ENCODE measurements at regions not wholly inside any gene's neighbourhood (a gene's known extent, or its start where the extent isn't known, plus 50 kb on each side); places are given as distances from the start of the nearest gene placed in this dataset.

DNA sequence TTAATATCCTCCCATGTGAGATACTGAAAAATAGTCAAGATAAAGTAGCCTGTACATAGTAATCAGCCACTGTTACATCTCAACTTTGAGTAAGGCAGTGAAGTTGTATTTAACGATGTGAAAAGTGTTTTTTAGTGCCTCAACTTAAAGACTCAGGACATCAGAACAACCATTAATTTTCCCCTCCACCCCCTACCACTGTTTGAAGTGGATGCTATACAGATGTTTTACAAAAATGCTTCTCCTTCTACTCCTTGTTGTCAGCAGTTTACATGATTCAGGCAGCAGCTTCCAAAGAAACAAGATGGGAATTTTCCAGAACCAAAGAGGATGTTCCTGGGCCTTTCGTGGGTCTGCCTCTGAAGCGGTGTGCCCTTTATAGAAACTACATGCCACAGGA lies 143.6 kb downstream of the RPAP3 start:
- intact Hi-C loops (cut with DNase I): no loop called here
- ATAC-seq (no peak), DNase-seq (no peak)
- Histone ChIP-seq H3K36me3 (no peaks in the 10 kb centered on the region), H3K4me3 (no peak overlapping the region), H3K4me1 (no peaks in the 10 kb centered on the region), H3K27me3 (no peaks in the 10 kb centered on the region), H3K9me3 (no peaks in the 10 kb centered on the region), H3K27ac (no peak overlapping the region)
- TF ChIP-seq, protein P1, sequence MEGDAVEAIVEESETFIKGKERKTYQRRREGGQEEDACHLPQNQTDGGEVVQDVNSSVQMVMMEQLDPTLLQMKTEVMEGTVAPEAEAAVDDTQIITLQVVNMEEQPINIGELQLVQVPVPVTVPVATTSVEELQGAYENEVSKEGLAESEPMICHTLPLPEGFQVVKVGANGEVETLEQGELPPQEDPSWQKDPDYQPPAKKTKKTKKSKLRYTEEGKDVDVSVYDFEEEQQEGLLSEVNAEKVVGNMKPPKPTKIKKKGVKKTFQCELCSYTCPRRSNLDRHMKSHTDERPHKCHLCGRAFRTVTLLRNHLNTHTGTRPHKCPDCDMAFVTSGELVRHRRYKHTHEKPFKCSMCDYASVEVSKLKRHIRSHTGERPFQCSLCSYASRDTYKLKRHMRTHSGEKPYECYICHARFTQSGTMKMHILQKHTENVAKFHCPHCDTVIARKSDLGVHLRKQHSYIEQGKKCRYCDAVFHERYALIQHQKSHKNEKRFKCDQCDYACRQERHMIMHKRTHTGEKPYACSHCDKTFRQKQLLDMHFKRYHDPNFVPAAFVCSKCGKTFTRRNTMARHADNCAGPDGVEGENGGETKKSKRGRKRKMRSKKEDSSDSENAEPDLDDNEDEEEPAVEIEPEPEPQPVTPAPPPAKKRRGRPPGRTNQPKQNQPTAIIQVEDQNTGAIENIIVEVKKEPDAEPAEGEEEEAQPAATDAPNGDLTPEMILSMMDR (IDR thresholded peaks at IDR 0.05): no peak
- no peak for TF ChIP-seq POLR2A (IDR thresholded peaks at IDR 0.05)
- WGBS (ENCODE audit: insufficient coverage, low coverage, low lambda C conversion rate, missing lambda C conversion rate): 80% methylated on average over 3 of the region's 3 CpGs

- intact Hi-C loops (cut with DNase I): no loop called here
- ATAC-seq (no peak), DNase-seq (no peak)
- 50% methylated on average over 1 of the region's 2 CpGs for WGBS (ENCODE audit: insufficient coverage, low coverage, low lambda C conversion rate, missing lambda C conversion rate)
- TF ChIP-seq POLR2A (IDR thresholded peaks at IDR 0.05): no peak
- TF ChIP-seq, protein P1 (IDR thresholded peaks at IDR 0.05): no peak
- Histone ChIP-seq H3K4me1 (no peaks in the 10 kb centered on the region), H3K9me3 (no peaks in the 10 kb centered on the region), H3K27ac (no peak overlapping the region), H3K27me3 (no peaks in the 10 kb centered on the region), H3K4me3 (no peak overlapping the region), H3K36me3 (no peaks in the 10 kb centered on the region)
Observed at GRCh38 chr12:47561746-47562145, 144.1 kb downstream of the RPAP3 start.

DNA sequence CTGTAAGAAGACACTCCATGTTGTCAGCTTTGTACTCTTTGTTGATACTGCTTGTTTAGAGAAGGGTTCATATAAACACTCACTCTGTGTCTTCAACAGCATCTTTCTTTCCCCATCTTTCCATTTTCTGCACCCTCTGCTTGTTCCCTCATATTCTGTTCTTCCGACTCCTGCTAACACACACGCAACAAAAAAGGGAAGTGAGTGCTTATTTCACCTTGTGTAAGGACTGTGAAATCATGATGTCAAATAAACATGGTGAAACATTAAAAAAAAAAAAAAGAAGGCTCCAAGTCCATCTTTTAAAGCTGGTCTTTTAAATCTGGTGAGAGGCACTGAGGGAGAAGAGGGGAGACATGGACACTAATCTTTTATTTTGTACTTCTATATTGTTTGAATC lies 145.4 kb downstream of the RPAP3 start:
- intact Hi-C loops (cut with DNase I): no loop called here
- DNase-seq: no peak
- Histone ChIP-seq H3K27me3 (no peaks in the 10 kb centered on the region), H3K4me1 (no peaks in the 10 kb centered on the region), H3K9me3 (no peaks in the 10 kb centered on the region), H3K4me3 (no peak overlapping the region), H3K27ac (no peak overlapping the region), H3K36me3 (no peaks in the 10 kb centered on the region)
- WGBS (ENCODE audit: insufficient coverage, low coverage, low lambda C conversion rate, missing lambda C conversion rate): 42% methylated on average over 2 of the region's 2 CpGs
- TF ChIP-seq POLR2A (IDR thresholded peaks at IDR 0.05): no peak
- ATAC-seq: no peak

GRCh38 chr12:47558625-47559345 lies 147.0 kb downstream of the RPAP3 start:
- TF ChIP-seq, protein P1 (IDR thresholded peaks at IDR 0.05): no peak
- TF ChIP-seq POLR2A (IDR thresholded peaks at IDR 0.05): no peak
- ATAC-seq (no peak), DNase-seq (no peak)
- Histone ChIP-seq H3K36me3 (no peaks in the 10 kb centered on the region), H3K27ac (no peak overlapping the region), H3K4me1 (no peaks in the 10 kb centered on the region), H3K9me3 (no peaks in the 10 kb centered on the region), H3K4me3 (no peak overlapping the region), H3K27me3 (no peaks in the 10 kb centered on the region)
- intact Hi-C loops (cut with DNase I): no loop called here
- WGBS (ENCODE audit: insufficient coverage, low coverage, low lambda C conversion rate, missing lambda C conversion rate): 50% methylated on average over 3 of the region's 5 CpGs

DNA sequence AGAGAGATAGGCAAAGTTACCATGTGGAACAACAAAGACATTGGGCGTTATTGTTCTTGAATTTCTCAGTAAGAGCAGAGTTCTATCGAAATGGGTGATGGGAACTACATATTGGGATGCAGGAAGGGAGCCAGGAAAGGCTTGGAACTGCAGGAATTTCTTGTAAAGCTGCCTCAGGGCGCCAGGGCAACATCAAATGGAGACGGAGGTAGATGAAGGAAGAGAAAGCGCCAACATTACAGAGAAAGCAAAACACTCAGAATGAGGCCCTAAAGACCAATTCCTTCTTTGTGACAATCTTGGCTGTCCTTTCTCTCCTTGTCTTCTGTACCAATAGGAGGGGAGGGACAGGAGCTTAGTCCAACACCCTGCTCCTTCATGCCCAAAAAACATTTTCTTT lies 148.4 kb downstream of the RPAP3 start:
- no peaks in the 10 kb centered on the region for H3K27me3 ChIP-seq
- intact Hi-C loops (cut with DNase I): no loop called here
- no peaks in the 10 kb centered on the region for H3K4me1 ChIP-seq
- H3K36me3 ChIP-seq: no peaks in the 10 kb centered on the region
- TF ChIP-seq, protein P1 (IDR thresholded peaks at IDR 0.05): no peak
- TF ChIP-seq POLR2A (IDR thresholded peaks at IDR 0.05): no peak
- no peak for ATAC-seq
- no peaks in the 10 kb centered on the region for H3K9me3 ChIP-seq
- no peak overlapping the region for H3K4me3 ChIP-seq
- no peak for DNase-seq
- 72% methylated on average over 5 of the region's 5 CpGs for WGBS (ENCODE audit: insufficient coverage, low coverage, low lambda C conversion rate, missing lambda C conversion rate)
- H3K27ac ChIP-seq: no peak overlapping the region
